Natural killer cell (primary cell): ENCODE measurements at regions not wholly inside any gene's neighbourhood (a gene's known extent, or its start where the extent isn't known, plus 50 kb on each side); places are given as distances from the start of the nearest gene placed in this dataset.
"Not testable (repeated sequence)": the region's sequence is repeated elsewhere in the genome, so short reads cannot be mapped to it uniquely, and the experiment has no call there.

Experiments used
- ATAC-seq, 3 donors: fragments of 150-1000 bp in 2 of 3; fragments of 200-7000 bp in 1 of 3; cut with Tn5 transposase; 1 replicate in 1 of 3; 2 replicates in 2 of 3; pipeline ENCODE4 v1.10.0; 2021; ENCODE audit warnings: mild to moderate bottlenecking in 2 of 3, moderate library complexity in 2 of 3
- DNase-seq, 2 donors: peaks; one replicate each; pipeline versions ENCODE4 v3.0.0 to v3.0.0-alpha.2; 2013 to 2021; ENCODE audit warnings: mixed read lengths in 1 of 2
- H3K27ac ChIP-seq: one replicate; pipeline ENCODE4 v1.5.1; 2013; ENCODE audit warnings: mild to moderate bottlenecking, low read length
- H3K27me3 ChIP-seq: one replicate; pipeline ENCODE4 v1.6.1; 2013; ENCODE audit warnings: low read length; ENCODE audit not compliant: control insufficient read depth, insufficient read depth
- H3K36me3 ChIP-seq: one replicate; pipeline ENCODE4 v1.6.1; 2013; ENCODE audit warnings: low read length; ENCODE audit not compliant: control insufficient read depth, insufficient read depth
- H3K4me1 ChIP-seq: one replicate; pipeline ENCODE4 v1.6.1; 2013; ENCODE audit warnings: low read length; ENCODE audit not compliant: control insufficient read depth, insufficient read depth
- H3K4me3 ChIP-seq: one replicate; pipeline ENCODE4 v1.5.1; 2013; ENCODE audit warnings: low read length
- H3K9me3 ChIP-seq: one replicate; pipeline ENCODE4 v1.6.1; 2013; ENCODE audit warnings: low read length; ENCODE audit not compliant: control insufficient read depth, insufficient read depth
- H3K27ac Mint-ChIP-seq, 2 donors: one replicate each; pipeline ENCODE4 v1.8.0; 2022; ENCODE audit warnings: mild to moderate bottlenecking in 2 of 2, mixed read lengths in 2 of 2, moderate library complexity in 1 of 2
- H3K27me3 Mint-ChIP-seq, 2 donors: one replicate each; pipeline ENCODE4 v1.8.0; 2022; ENCODE audit warnings: low read depth in 2 of 2, mixed read lengths in 2 of 2
- H3K36me3 Mint-ChIP-seq: one replicate; pipeline ENCODE4 v1.8.0; 2022; ENCODE audit warnings: mixed read lengths
- H3K4me1 Mint-ChIP-seq, 2 donors: one replicate each; pipeline ENCODE4 v1.8.0; 2022; ENCODE audit warnings: mixed read lengths in 2 of 2
- H3K4me3 Mint-ChIP-seq: one replicate; pipeline ENCODE4 v1.8.0; 2022; ENCODE audit warnings: mild to moderate bottlenecking, moderate library complexity, mixed read lengths
- H3K9me3 Mint-ChIP-seq, 2 donors: one replicate each; pipeline ENCODE4 v1.8.0; 2022; ENCODE audit warnings: mixed read lengths in 2 of 2
- CTCF ChIP-seq: fragments of 200-600 bp; IDR thresholded peaks from one replicate; pipeline ENCODE4 v1.8.0; 2022; ENCODE audit warnings: antibody characterized with exemption
- WGBS: methylation state at CpG from one replicate; pipeline ENCODE4 v1.1.7; 2013; ENCODE audit warnings: missing lambda C conversion rate; ENCODE audit not compliant: insufficient coverage; 5-methylcytosine and 5-hydroxymethylcytosine counted together
- intact Hi-C: fragments of 100-400 bp; cut with micrococcal nuclease; formaldehyde crosslinking; loops from one replicate; pipeline ENCODE4 v1.14.2; 2022

GRCh38 chr7:113267885-113268284 is 149.5 kb upstream of the SMIM30 start:
- no peak for ATAC-seq
- intact Hi-C loops: no loop called here
- no peaks in the 10 kb centered on the region for H3K27me3 Mint-ChIP-seq

GRCh38 chr7:113267271-113267670 is 148.9 kb upstream of the SMIM30 start:
- H3K4me3 ChIP-seq: no peak overlapping the region
- H3K4me1 ChIP-seq: no peaks in the 10 kb centered on the region
- no peak overlapping the region for H3K27ac ChIP-seq
- H3K9me3 ChIP-seq: peaks cover 17% of the 10 kb centered on the region
- intact Hi-C loops: no loop called here
- no peak for TF ChIP-seq CTCF
- ATAC-seq (no peak), DNase-seq (no peak)
- Mint-ChIP-seq H3K27me3 (no peaks in the 10 kb centered on the region), H3K4me3 (no peak overlapping the region), H3K9me3 (peaks cover 13 to 23% of the 10 kb centered on the region in 2 donors), H3K27ac (no peak overlapping the region), H3K4me1 (no peaks in the 10 kb centered on the region), H3K36me3 (peaks cover 7% of the 10 kb centered on the region)
- H3K36me3 ChIP-seq: no peaks in the 10 kb centered on the region
- H3K27me3 ChIP-seq: no peaks in the 10 kb centered on the region

More at GRCh38 chr7:113267885-113268284, 149.5 kb upstream of the SMIM30 start:
- WGBS: 95% methylated on average over 4 of the region's 4 CpGs
- Histone ChIP-seq H3K27ac (no peak overlapping the region), H3K27me3 (no peaks in the 10 kb centered on the region), H3K36me3 (no peaks in the 10 kb centered on the region), H3K9me3 (peaks cover 17% of the 10 kb centered on the region), H3K4me3 (no peak overlapping the region), H3K4me1 (no peaks in the 10 kb centered on the region)
- Mint-ChIP-seq H3K9me3 (peaks cover 13 to 23% of the 10 kb centered on the region in 2 donors), H3K4me3 (no peak overlapping the region), H3K27ac (no peak overlapping the region), H3K36me3 (peaks cover 7% of the 10 kb centered on the region), H3K4me1 (no peaks in the 10 kb centered on the region)
- no peak for TF ChIP-seq CTCF
- DNase-seq: no peak

- Mint-ChIP-seq H3K9me3 (peaks cover 6 to 7% of the 10 kb centered on the region in 2 donors), H3K27ac (no peak overlapping the region), H3K36me3 (no peaks in the 10 kb centered on the region), H3K27me3 (no peaks in the 10 kb centered on the region), H3K4me3 (no peak overlapping the region), H3K4me1 (no peaks in the 10 kb centered on the region)
- ATAC-seq (no peak), DNase-seq (no peak)
- no peaks in the 10 kb centered on the region for H3K27me3 ChIP-seq
- TF ChIP-seq CTCF: no peak
- H3K36me3 ChIP-seq: no peaks in the 10 kb centered on the region
- intact Hi-C loops: no loop called here
- 65% methylated on average over 3 of the region's 4 CpGs for WGBS
- H3K9me3 ChIP-seq: peaks cover 10% of the 10 kb centered on the region
- H3K4me3 ChIP-seq: no peak overlapping the region
- H3K4me1 ChIP-seq: no peaks in the 10 kb centered on the region
- no peak overlapping the region for H3K27ac ChIP-seq
Measured at GRCh38 chr7:113263749-113264148, 145.4 kb upstream of the SMIM30 start.

- DNase-seq, H3K36me3 ChIP-seq, H3K4me3 Mint-ChIP-seq, H3K27ac ChIP-seq, H3K27me3 Mint-ChIP-seq, H3K4me1 ChIP-seq, H3K27me3 ChIP-seq, H3K4me1 Mint-ChIP-seq, H3K4me3 ChIP-seq, H3K9me3 ChIP-seq, H3K9me3 Mint-ChIP-seq, H3K36me3 Mint-ChIP-seq, ATAC-seq, intact Hi-C loops, H3K27ac Mint-ChIP-seq: not testable (repeated sequence)
- WGBS: 92% methylated on average over 23 of the region's 28 CpGs
Measured at GRCh38 chr7:113263215-113263742, 144.9 kb upstream of the SMIM30 start.
